MM.1S (cell line): ENCODE measurements at regions not wholly inside any gene's neighbourhood (a gene's known extent, or its start where the extent isn't known, plus 50 kb on each side); places are given as distances from the start of the nearest gene placed in this dataset.

Source experiments
- DNase-seq: peaks from one replicate; pipeline ENCODE4 v3.0.0-alpha.2; 2015
- H2AFZ ChIP-seq: fragments of 300-600 bp; sonication (generic); 2 replicates; pipeline ENCODE4 v1.6.0; 2016; ENCODE audit warnings: antibody characterized with exemption, low read length
- H3F3A ChIP-seq: fragments of 300-600 bp; sonication (generic); 2 replicates; pipeline ENCODE4 v1.6.1; 2016; ENCODE audit warnings: mild to moderate bottlenecking, antibody characterized with exemption, low read length, moderate library complexity, mixed read lengths; ENCODE audit not compliant: insufficient read depth
- H3K27ac ChIP-seq: fragments of 300-600 bp; sonication (generic); 2 replicates; pipeline ENCODE4 v1.5.1; 2016; ENCODE audit warnings: mild to moderate bottlenecking, low read length
- H3K27me3 ChIP-seq: fragments of 300-600 bp; sonication (generic); replicated peaks from 2 replicates; pipeline ENCODE4 v1.6.0; 2016; ENCODE audit warnings: low read length; ENCODE audit not compliant: insufficient read depth
- H3K36me3 ChIP-seq: fragments of 300-600 bp; sonication (generic); replicated peaks from 2 replicates; pipeline ENCODE4 v1.6.1; 2016; ENCODE audit warnings: mild to moderate bottlenecking, low read length, mixed read lengths; ENCODE audit not compliant: insufficient read depth
- H3K4me1 ChIP-seq: fragments of 300-600 bp; sonication (generic); 2 replicates; pipeline ENCODE4 v1.6.1; 2016; ENCODE audit warnings: low read length, mixed read lengths
- H3K4me2 ChIP-seq: fragments of 300-600 bp; sonication (generic); 2 replicates; pipeline ENCODE4 v1.6.0; 2016; ENCODE audit warnings: low read depth, low read length
- H3K4me3 ChIP-seq: fragments of 300-600 bp; sonication (generic); 2 replicates; pipeline ENCODE4 v1.5.1; 2016; ENCODE audit warnings: low read length, mixed read lengths
- H3K79me2 ChIP-seq: fragments of 300-600 bp; sonication (generic); 2 replicates; pipeline ENCODE4 v1.6.1; 2016; ENCODE audit warnings: mixed run types, low read length, mixed read lengths
- H3K9ac ChIP-seq: fragments of 300-600 bp; sonication (generic); 2 replicates; pipeline ENCODE4 v1.6.1; 2016; ENCODE audit warnings: low read length, mixed read lengths
- H3K9me2 ChIP-seq: fragments of 300-600 bp; sonication (generic); replicated peaks from 2 replicates; pipeline ENCODE4 v1.6.1; 2016; ENCODE audit warnings: mild to moderate bottlenecking, low read length, mixed read lengths; ENCODE audit not compliant: insufficient read depth
- H3K9me3 ChIP-seq: fragments of 300-600 bp; sonication (generic); replicated peaks from 2 replicates; pipeline ENCODE4 v1.6.1; 2016; ENCODE audit warnings: mild to moderate bottlenecking, low read length, mixed read lengths; ENCODE audit not compliant: insufficient read depth
- H4K20me1 ChIP-seq: fragments of 300-600 bp; sonication (generic); 2 replicates; pipeline ENCODE4 v1.6.1; 2016; ENCODE audit warnings: mild to moderate bottlenecking, low read length, moderate library complexity, mixed read lengths; ENCODE audit not compliant: insufficient read depth
- CTCF ChIP-seq: fragments of 300-600 bp; sonication (generic); IDR thresholded peaks from 2 replicates; pipeline ENCODE4 v1.5.1; 2016; ENCODE audit warnings: antibody characterized with exemption, low read length, mixed read lengths
- EZH2 ChIP-seq: fragments of 300-600 bp; sonication (generic); optimal IDR thresholded peaks from 2 replicates; pipeline ENCODE3; 2017; ENCODE audit warnings: low read depth, mild to moderate bottlenecking, antibody characterized with exemption, low read length, mixed read lengths
- EZH2phosphoT487 ChIP-seq: fragments of 300-600 bp; sonication (generic); IDR thresholded peaks from 2 replicates; pipeline ENCODE4 v1.6.1; 2018; ENCODE audit warnings: antibody characterized with exemption, low read length

GRCh38 chr3:188082450-188082849 is 71.5 kb upstream of the LPP start:
- Histone ChIP-seq H2AFZ (no peak overlapping the region), H3K4me3 (no peak overlapping the region), H3K27ac (no peak overlapping the region), H3K9me3 (no peaks in the 10 kb centered on the region), H3K27me3 (no peaks in the 10 kb centered on the region), H3K9me2 (no peaks in the 10 kb centered on the region), H3K36me3 (no peaks in the 10 kb centered on the region), H4K20me1 (no peaks in the 10 kb centered on the region), H3F3A (no peaks in the 10 kb centered on the region), H3K79me2 (no peaks in the 10 kb centered on the region), H3K4me2 (no peak overlapping the region), H3K4me1 (no peaks in the 10 kb centered on the region), H3K9ac (no peak overlapping the region)
- no peak for DNase-seq
- TF ChIP-seq EZH2 = no peak
- TF ChIP-seq EZH2phosphoT487 = no peak
- TF ChIP-seq CTCF = no peak

- no peaks in the 10 kb centered on the region for H3K9me2 ChIP-seq
- H3K36me3 ChIP-seq = no peaks in the 10 kb centered on the region
- H3K9me3 ChIP-seq = no peaks in the 10 kb centered on the region
- TF ChIP-seq EZH2phosphoT487 = no peak
- TF ChIP-seq EZH2 = no peak
- no peak for TF ChIP-seq CTCF
- no peaks in the 10 kb centered on the region for H3K27me3 ChIP-seq
- no peaks in the 10 kb centered on the region for H3K4me1 ChIP-seq
- H4K20me1 ChIP-seq = no peaks in the 10 kb centered on the region
- H3K27ac ChIP-seq = no peak overlapping the region
- no peak overlapping the region for H3K4me2 ChIP-seq
- H3K79me2 ChIP-seq = no peaks in the 10 kb centered on the region
- H2AFZ ChIP-seq = no peak overlapping the region
- DNase-seq = no peak
- H3F3A ChIP-seq = no peaks in the 10 kb centered on the region
- no peak overlapping the region for H3K9ac ChIP-seq
- no peak overlapping the region for H3K4me3 ChIP-seq
Measured at GRCh38 chr3:188083011-188083410, 70.9 kb upstream of the LPP start.

- H3K27ac ChIP-seq = no peak overlapping the region
- no peaks in the 10 kb centered on the region for H3F3A ChIP-seq
- H3K79me2 ChIP-seq = no peaks in the 10 kb centered on the region
Measured at GRCh38 chr3:188084752-188085583, 69.0 kb upstream of the LPP start.

More at GRCh38 chr3:188084752-188085583, 69.0 kb upstream of the LPP start:
- no peak overlapping the region for H3K4me2 ChIP-seq
- H3K9ac ChIP-seq = no peak overlapping the region
- no peaks in the 10 kb centered on the region for H3K9me2 ChIP-seq
- no peak overlapping the region for H3K4me3 ChIP-seq
- TF ChIP-seq CTCF (no peak), EZH2phosphoT487 (no peak), EZH2 (no peak)
- no peak for DNase-seq
- no peaks in the 10 kb centered on the region for H3K36me3 ChIP-seq
- H4K20me1 ChIP-seq = no peaks in the 10 kb centered on the region
- no peaks in the 10 kb centered on the region for H3K9me3 ChIP-seq
- no peak overlapping the region for H2AFZ ChIP-seq
- H3K4me1 ChIP-seq = no peaks in the 10 kb centered on the region
- no peaks in the 10 kb centered on the region for H3K27me3 ChIP-seq
